OCI-LY3 (cell line): ENCODE measurements at regions not wholly inside any gene's neighbourhood (a gene's known extent, or its start where the extent isn't known, plus 50 kb on each side); places are given as distances from the start of the nearest gene placed in this dataset.

Experiments used
- CTCF ChIP-seq: fragments of 200-600, 300-600 bp; sonication (generic); IDR thresholded peaks from 2 replicates; pipeline ENCODE4 v1.5.1; 2014; ENCODE audit warnings: antibody characterized with exemption, low read length, low read depth
- EZH2phosphoT487 ChIP-seq: fragments of 200-600 bp; shearing (Covaris generic); IDR thresholded peaks from 2 replicates; pipeline ENCODE4 v1.6.1; 2018; ENCODE audit warnings: antibody characterized with exemption, mixed run types, low read depth

GRCh38 chr13:47287291-47287751, 390.5 kb upstream of the HTR2A start:
- TF ChIP-seq CTCF, result no peak
- TF ChIP-seq EZH2phosphoT487, result no peak
